HG03159 (cell line): ENCODE measurements at regions not wholly inside any gene's neighbourhood (a gene's known extent, or its start where the extent isn't known, plus 50 kb on each side); places are given as distances from the start of the nearest gene placed in this dataset.

Experiments used
- ATAC-seq: cut with Tn5 transposase; IDR thresholded peaks from one replicate; pipeline ENCODE4 v1.9.1; 2021; ENCODE audit warnings: mild to moderate bottlenecking, moderate library complexity; ENCODE audit not compliant: unreplicated experiment

- ATAC-seq: peak; percentile 88
Measured at GRCh38 chr6:21375151-21376116, 218.1 kb upstream of the SOX4 start.

- no peak for ATAC-seq
Measured at GRCh38 chr6:21377356-21377755, 216.2 kb upstream of the SOX4 start.

- ATAC-seq: no peak
Measured at GRCh38 chr6:21381331-21381963, 212.1 kb upstream of the SOX4 start.

- no peak for ATAC-seq
Measured at GRCh38 chr6:21382821-21383449, 210.6 kb upstream of the SOX4 start.

GRCh38 chr6:21383450-21384085 lies 210.0 kb upstream of the SOX4 start:
- no peak for ATAC-seq

GRCh38 chr6:21384216-21384615 lies 209.3 kb upstream of the SOX4 start:
- ATAC-seq: no peak

GRCh38 chr6:21386744-21387143 lies 206.8 kb upstream of the SOX4 start:
- ATAC-seq: no peak

- ATAC-seq: no peak
Measured at GRCh38 chr6:21390532-21391213, 202.9 kb upstream of the SOX4 start.

GRCh38 chr6:21392177-21392576 lies 201.4 kb upstream of the SOX4 start:
- no peak for ATAC-seq

- ATAC-seq: no peak
Measured at GRCh38 chr6:21393441-21394165, 199.9 kb upstream of the SOX4 start.

- no peak for ATAC-seq
Measured at GRCh38 chr6:21395121-21395520, 198.4 kb upstream of the SOX4 start.

- ATAC-seq: no peak
Measured at GRCh38 chr6:21396313-21396712, 197.2 kb upstream of the SOX4 start.

GRCh38 chr6:21398741-21399325 lies 194.7 kb upstream of the SOX4 start:
- ATAC-seq: no peak

- ATAC-seq: peak; percentile 69
Measured at GRCh38 chr6:21402368-21402767, 191.2 kb upstream of the SOX4 start.

- no peak for ATAC-seq
Measured at GRCh38 chr6:21404577-21404976, 189.0 kb upstream of the SOX4 start.

GRCh38 chr6:21406316-21406715 lies 187.2 kb upstream of the SOX4 start:
- no peak for ATAC-seq

GRCh38 chr6:21409231-21409630 lies 184.3 kb upstream of the SOX4 start:
- no peak for ATAC-seq

GRCh38 chr6:21413428-21413827 lies 180.1 kb upstream of the SOX4 start:
- ATAC-seq: no peak

- no peak for ATAC-seq
Measured at GRCh38 chr6:21414065-21414464, 179.5 kb upstream of the SOX4 start.
